SK-N-SH treated with all-trans-retinoic acid at 6 μM for 48 hours (cell line): ENCODE measurements at regions not wholly inside any gene's neighbourhood (a gene's known extent, or its start where the extent isn't known, plus 50 kb on each side); places are given as distances from the start of the nearest gene placed in this dataset.

Experiments
- ATAC-seq: fragments of 200-7000 bp; cut with Tn5 transposase; 3 replicates; pipeline ENCODE4 v1.9.1; 2020; ENCODE audit warnings: mild to moderate bottlenecking, moderate library complexity
- ARNTL ChIP-seq: fragments of 450-650 bp; formaldehyde crosslinking; IDR thresholded peaks from 2 replicates; pipeline ENCODE4 v1.5.0; 2020; ENCODE audit warnings: low read depth, mild to moderate bottlenecking, moderate library complexity, borderline replicate concordance
- BACH2 ChIP-seq: fragments of 250-450 bp; sonication (Bioruptor Pico); IDR thresholded peaks from 2 replicates; pipeline ENCODE4 v1.9.0; 2021; ENCODE audit warnings: mild to moderate bottlenecking, borderline replicate concordance
- CSDC2 ChIP-seq: fragments of 250-450 bp; sonication (Bioruptor Pico); IDR thresholded peaks from 2 replicates; pipeline ENCODE4 v1.5.0; 2020; ENCODE audit warnings: mild to moderate bottlenecking, moderate library complexity
- ESRRG ChIP-seq: fragments of 250-450 bp; sonication (Bioruptor Pico); IDR thresholded peaks from 2 replicates; pipeline ENCODE4 v1.6.1; 2021; ENCODE audit warnings: mild to moderate bottlenecking
- GLIS3 ChIP-seq: fragments of 250-450 bp; sonication (Bioruptor Pico); IDR thresholded peaks from 2 replicates; pipeline ENCODE4 v1.5.0; 2020; ENCODE audit warnings: mild to moderate bottlenecking, moderate library complexity
- OSR1 ChIP-seq: fragments of 250-450 bp; sonication (Bioruptor Pico); IDR thresholded peaks from 2 replicates; pipeline ENCODE4 v1.8.0; 2022; ENCODE audit warnings: moderate library complexity, mild to moderate bottlenecking, inconsistent platforms
- PPARA ChIP-seq: fragments of 250-450 bp; sonication (Bioruptor Pico); IDR thresholded peaks from 2 replicates; pipeline ENCODE4 v1.5.0; 2020; ENCODE audit warnings: mild to moderate bottlenecking, borderline replicate concordance
- SNAI2 ChIP-seq: fragments of 250-450 bp; sonication (Bioruptor Pico); IDR thresholded peaks from 2 replicates; pipeline ENCODE4 v1.5.0; 2020; ENCODE audit warnings: mild to moderate bottlenecking, moderate library complexity
- TCF4 ChIP-seq: fragments of 250-450 bp; sonication (Bioruptor Pico); IDR thresholded peaks from 2 replicates; pipeline ENCODE4 v1.8.0; 2021; ENCODE audit warnings: mild to moderate bottlenecking, moderate library complexity, borderline replicate concordance
- TOX ChIP-seq: fragments of 250-450 bp; sonication (Bioruptor Pico); IDR thresholded peaks from 2 replicates; pipeline ENCODE4 v1.8.0; 2021; ENCODE audit warnings: mild to moderate bottlenecking, moderate library complexity, borderline replicate concordance
- ZFP3 ChIP-seq: fragments of 250-450 bp; sonication (Bioruptor Pico); IDR thresholded peaks from 2 replicates; pipeline ENCODE4 v1.5.0; 2020; ENCODE audit warnings: mild to moderate bottlenecking, moderate library complexity
- ZFP30 ChIP-seq: fragments of 450-650 bp; formaldehyde crosslinking; IDR thresholded peaks from 2 replicates; pipeline ENCODE4 v1.5.0; 2022; ENCODE audit warnings: mild to moderate bottlenecking, moderate library complexity
- ZNF565 ChIP-seq: fragments of 450-650 bp; formaldehyde crosslinking; conservative IDR thresholded peaks from 2 replicates; pipeline ENCODE4 v1.5.0; 2020; ENCODE audit warnings: low read depth, mild to moderate bottlenecking, moderate library complexity
- ZNF70 ChIP-seq: fragments of 450-650 bp; formaldehyde crosslinking; IDR thresholded peaks from 2 replicates; pipeline ENCODE4 v1.5.0; 2020; ENCODE audit warnings: mild to moderate bottlenecking, moderate library complexity
- ZNF8 ChIP-seq: fragments of 450-650 bp; formaldehyde crosslinking; IDR thresholded peaks from 2 replicates; pipeline ENCODE4 v1.5.0; 2020; ENCODE audit warnings: mild to moderate bottlenecking, moderate library complexity
- TF ChIP-seq, protein P1 (sequence below): fragments of 250-450 bp; sonication (Bioruptor Pico); IDR thresholded peaks from 2 replicates; pipeline ENCODE4 v1.8.0; 2021; ENCODE audit warnings: low read depth, mild to moderate bottlenecking, moderate library complexity, borderline replicate concordance
- TF ChIP-seq, protein P2 (sequence below): fragments of 250-450 bp; sonication (Bioruptor Pico); IDR thresholded peaks from 2 replicates; pipeline ENCODE4 v1.8.0; 2020; ENCODE audit warnings: mild to moderate bottlenecking, moderate library complexity, borderline replicate concordance
- TF ChIP-seq, protein P3 (sequence below): fragments of 250-450 bp; sonication (Bioruptor Pico); IDR thresholded peaks from 2 replicates; pipeline ENCODE4 v1.5.1; 2021; ENCODE audit warnings: mild to moderate bottlenecking, moderate library complexity
- TF ChIP-seq, protein P4 (sequence below): fragments of 250-450 bp; sonication (Bioruptor Pico); IDR thresholded peaks from 2 replicates; pipeline ENCODE4 v1.5.0; 2020; ENCODE audit warnings: mild to moderate bottlenecking, moderate library complexity
- TF ChIP-seq, protein P5 (sequence below): fragments of 250-450 bp; sonication (Bioruptor Pico); IDR thresholded peaks from 2 replicates; pipeline ENCODE4 v1.5.1; 2020; ENCODE audit warnings: low read depth, mild to moderate bottlenecking, moderate library complexity

DNA sequence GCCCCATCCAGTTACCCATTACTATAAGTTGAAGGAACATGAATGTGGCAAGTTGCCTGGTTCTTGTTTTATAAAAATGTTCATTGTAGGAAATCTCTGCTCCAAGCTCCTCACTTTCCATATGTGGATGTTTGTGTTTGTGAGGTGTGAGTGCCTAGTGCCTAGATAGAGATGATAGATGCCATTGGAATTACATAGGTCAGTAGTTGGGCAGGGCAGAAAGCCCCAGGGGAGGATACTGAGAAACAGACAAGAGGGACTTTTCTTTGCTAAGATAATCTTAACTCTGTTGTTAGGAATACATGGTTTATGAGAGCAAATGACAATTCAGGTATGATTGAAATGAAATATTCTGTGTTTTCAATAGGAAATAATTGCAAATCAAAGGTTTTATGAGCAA lies 226.3 kb upstream of the GRIP1 start:
- TF ChIP-seq ZFP3 (CRISPR knock-in tag) (no peak), ZFP30 (no peak), ZNF70 (CRISPR knock-in tag) (no peak), BACH2 (CRISPR knock-in tag) (no peak), OSR1 (CRISPR knock-in tag) (no peak), GLIS3 (CRISPR knock-in tag) (no peak), TOX (CRISPR knock-in tag) (no peak), ARNTL (no peak), ZNF8 (CRISPR knock-in tag) (no peak), CSDC2 (CRISPR knock-in tag) (no peak), PPARA (CRISPR knock-in tag) (no peak), TCF4 (CRISPR knock-in tag) (no peak)
- TF ChIP-seq, protein P1, sequence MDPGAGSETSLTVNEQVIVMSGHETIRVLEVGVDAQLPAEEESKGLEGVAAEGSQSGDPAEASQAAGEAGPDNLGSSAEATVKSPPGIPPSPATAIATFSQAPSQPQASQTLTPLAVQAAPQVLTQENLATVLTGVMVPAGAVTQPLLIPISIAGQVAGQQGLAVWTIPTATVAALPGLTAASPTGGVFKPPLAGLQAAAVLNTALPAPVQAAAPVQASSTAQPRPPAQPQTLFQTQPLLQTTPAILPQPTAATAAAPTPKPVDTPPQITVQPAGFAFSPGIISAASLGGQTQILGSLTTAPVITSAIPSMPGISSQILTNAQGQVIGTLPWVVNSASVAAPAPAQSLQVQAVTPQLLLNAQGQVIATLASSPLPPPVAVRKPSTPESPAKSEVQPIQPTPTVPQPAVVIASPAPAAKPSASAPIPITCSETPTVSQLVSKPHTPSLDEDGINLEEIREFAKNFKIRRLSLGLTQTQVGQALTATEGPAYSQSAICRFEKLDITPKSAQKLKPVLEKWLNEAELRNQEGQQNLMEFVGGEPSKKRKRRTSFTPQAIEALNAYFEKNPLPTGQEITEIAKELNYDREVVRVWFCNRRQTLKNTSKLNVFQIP = no peak
- TF ChIP-seq, protein P2, sequence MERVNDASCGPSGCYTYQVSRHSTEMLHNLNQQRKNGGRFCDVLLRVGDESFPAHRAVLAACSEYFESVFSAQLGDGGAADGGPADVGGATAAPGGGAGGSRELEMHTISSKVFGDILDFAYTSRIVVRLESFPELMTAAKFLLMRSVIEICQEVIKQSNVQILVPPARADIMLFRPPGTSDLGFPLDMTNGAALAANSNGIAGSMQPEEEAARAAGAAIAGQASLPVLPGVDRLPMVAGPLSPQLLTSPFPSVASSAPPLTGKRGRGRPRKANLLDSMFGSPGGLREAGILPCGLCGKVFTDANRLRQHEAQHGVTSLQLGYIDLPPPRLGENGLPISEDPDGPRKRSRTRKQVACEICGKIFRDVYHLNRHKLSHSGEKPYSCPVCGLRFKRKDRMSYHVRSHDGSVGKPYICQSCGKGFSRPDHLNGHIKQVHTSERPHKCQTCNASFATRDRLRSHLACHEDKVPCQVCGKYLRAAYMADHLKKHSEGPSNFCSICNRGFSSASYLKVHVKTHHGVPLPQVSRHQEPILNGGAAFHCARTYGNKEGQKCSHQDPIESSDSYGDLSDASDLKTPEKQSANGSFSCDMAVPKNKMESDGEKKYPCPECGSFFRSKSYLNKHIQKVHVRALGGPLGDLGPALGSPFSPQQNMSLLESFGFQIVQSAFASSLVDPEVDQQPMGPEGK (CRISPR knock-in tag) = no peak
- TF ChIP-seq, protein P3, sequence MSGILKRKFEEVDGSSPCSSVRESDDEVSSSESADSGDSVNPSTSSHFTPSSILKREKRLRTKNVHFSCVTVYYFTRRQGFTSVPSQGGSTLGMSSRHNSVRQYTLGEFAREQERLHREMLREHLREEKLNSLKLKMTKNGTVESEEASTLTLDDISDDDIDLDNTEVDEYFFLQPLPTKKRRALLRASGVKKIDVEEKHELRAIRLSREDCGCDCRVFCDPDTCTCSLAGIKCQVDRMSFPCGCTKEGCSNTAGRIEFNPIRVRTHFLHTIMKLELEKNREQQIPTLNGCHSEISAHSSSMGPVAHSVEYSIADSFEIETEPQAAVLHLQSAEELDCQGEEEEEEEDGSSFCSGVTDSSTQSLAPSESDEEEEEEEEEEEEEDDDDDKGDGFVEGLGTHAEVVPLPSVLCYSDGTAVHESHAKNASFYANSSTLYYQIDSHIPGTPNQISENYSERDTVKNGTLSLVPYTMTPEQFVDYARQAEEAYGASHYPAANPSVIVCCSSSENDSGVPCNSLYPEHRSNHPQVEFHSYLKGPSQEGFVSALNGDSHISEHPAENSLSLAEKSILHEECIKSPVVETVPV (CRISPR knock-in tag) = no peak
- TF ChIP-seq, protein P4, sequence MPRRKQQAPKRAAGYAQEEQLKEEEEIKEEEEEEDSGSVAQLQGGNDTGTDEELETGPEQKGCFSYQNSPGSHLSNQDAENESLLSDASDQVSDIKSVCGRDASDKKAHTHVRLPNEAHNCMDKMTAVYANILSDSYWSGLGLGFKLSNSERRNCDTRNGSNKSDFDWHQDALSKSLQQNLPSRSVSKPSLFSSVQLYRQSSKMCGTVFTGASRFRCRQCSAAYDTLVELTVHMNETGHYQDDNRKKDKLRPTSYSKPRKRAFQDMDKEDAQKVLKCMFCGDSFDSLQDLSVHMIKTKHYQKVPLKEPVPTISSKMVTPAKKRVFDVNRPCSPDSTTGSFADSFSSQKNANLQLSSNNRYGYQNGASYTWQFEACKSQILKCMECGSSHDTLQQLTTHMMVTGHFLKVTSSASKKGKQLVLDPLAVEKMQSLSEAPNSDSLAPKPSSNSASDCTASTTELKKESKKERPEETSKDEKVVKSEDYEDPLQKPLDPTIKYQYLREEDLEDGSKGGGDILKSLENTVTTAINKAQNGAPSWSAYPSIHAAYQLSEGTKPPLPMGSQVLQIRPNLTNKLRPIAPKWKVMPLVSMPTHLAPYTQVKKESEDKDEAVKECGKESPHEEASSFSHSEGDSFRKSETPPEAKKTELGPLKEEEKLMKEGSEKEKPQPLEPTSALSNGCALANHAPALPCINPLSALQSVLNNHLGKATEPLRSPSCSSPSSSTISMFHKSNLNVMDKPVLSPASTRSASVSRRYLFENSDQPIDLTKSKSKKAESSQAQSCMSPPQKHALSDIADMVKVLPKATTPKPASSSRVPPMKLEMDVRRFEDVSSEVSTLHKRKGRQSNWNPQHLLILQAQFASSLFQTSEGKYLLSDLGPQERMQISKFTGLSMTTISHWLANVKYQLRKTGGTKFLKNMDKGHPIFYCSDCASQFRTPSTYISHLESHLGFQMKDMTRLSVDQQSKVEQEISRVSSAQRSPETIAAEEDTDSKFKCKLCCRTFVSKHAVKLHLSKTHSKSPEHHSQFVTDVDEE = no peak
- ATAC-seq = no peak

DNA sequence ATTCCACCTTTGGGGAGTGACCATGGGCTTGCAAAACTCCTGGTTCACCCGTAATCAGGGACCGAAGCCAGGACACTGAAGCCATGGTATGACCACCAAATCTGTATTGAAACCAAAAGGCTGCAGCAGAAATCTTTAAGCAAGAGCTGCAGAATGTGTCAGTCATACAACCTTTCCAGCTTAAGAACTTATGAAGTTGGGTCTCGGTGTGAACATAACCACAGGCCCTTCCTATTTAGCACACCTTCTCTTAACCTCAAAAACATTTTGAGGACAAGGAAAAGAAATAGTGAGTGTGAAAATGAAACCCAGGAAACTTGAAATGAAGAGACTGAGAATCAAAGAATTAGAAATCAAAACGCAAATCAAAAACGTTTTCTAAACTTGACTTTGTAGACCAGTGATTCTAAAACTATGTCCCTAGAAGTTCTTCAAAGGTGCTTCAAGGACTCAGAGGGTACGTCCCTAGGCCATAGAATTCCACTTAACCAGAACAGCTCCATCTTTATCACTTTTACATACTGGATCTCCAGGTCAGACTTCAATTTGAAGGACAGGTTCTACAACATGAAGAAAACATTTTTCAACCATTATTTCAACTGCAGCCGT lies 231.6 kb upstream of the GRIP1 start:
- ATAC-seq = no peak
- TF ChIP-seq ZNF8 (CRISPR knock-in tag) (no peak), TCF4 (CRISPR knock-in tag) (no peak), OSR1 (CRISPR knock-in tag) (no peak), ZFP3 (CRISPR knock-in tag) (no peak), ZNF70 (CRISPR knock-in tag) (no peak), SNAI2 (CRISPR knock-in tag) (no peak), ESRRG (CRISPR knock-in tag) (no peak), PPARA (CRISPR knock-in tag) (no peak), ZNF565 (CRISPR knock-in tag) (no peak), CSDC2 (CRISPR knock-in tag) (no peak), BACH2 (CRISPR knock-in tag) (no peak)
- TF ChIP-seq, protein P5, sequence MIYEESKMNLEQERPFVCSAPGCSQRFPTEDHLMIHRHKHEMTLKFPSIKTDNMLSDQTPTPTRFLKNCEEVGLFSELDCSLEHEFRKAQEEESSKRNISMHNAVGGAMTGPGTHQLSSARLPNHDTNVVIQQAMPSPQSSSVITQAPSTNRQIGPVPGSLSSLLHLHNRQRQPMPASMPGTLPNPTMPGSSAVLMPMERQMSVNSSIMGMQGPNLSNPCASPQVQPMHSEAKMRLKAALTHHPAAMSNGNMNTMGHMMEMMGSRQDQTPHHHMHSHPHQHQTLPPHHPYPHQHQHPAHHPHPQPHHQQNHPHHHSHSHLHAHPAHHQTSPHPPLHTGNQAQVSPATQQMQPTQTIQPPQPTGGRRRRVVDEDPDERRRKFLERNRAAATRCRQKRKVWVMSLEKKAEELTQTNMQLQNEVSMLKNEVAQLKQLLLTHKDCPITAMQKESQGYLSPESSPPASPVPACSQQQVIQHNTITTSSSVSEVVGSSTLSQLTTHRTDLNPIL (CRISPR knock-in tag) = no peak
- TF ChIP-seq, protein P1 = no peak
- TF ChIP-seq, protein P4 = no peak
